ENCODE measurements at regions not wholly inside any gene's neighbourhood (a gene's known extent, or its start where the extent isn't known, plus 50 kb on each side); places are given as distances from the start of the nearest gene placed in this dataset.

GRCh38 chr1:58881471-58881994 lies 97.7 kb upstream of the JUN start:
- peak; percentile 74 for TF ChIP-seq POLR2AphosphoS5 (IDR thresholded peaks at IDR 0.05)
- TF ChIP-seq, protein P1, sequence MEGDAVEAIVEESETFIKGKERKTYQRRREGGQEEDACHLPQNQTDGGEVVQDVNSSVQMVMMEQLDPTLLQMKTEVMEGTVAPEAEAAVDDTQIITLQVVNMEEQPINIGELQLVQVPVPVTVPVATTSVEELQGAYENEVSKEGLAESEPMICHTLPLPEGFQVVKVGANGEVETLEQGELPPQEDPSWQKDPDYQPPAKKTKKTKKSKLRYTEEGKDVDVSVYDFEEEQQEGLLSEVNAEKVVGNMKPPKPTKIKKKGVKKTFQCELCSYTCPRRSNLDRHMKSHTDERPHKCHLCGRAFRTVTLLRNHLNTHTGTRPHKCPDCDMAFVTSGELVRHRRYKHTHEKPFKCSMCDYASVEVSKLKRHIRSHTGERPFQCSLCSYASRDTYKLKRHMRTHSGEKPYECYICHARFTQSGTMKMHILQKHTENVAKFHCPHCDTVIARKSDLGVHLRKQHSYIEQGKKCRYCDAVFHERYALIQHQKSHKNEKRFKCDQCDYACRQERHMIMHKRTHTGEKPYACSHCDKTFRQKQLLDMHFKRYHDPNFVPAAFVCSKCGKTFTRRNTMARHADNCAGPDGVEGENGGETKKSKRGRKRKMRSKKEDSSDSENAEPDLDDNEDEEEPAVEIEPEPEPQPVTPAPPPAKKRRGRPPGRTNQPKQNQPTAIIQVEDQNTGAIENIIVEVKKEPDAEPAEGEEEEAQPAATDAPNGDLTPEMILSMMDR (IDR thresholded peaks at IDR 0.05), result no peak
- no peak for TF ChIP-seq EP300 (IDR thresholded peaks at IDR 0.05)
- TF ChIP-seq POLR2A (IDR thresholded peaks at IDR 0.05), result no peak
- Histone ChIP-seq H3K27me3 (no peaks in the 10 kb centered on the region), H3K9me3 (no peaks in the 10 kb centered on the region), H3K4me1 (peaks cover 0 to 41% (median 7%) of the 10 kb centered on the region in 3 donors), H3K36me3 (no peaks in the 10 kb centered on the region), H3K27ac (no peak overlapping the region), H3K4me3 (no peak overlapping the region)
- 29 to 58% methylated on average over 2 to 3 of the region's 3 CpGs for WGBS, 2 donors (ENCODE audit: low coverage in 1 of 2)
- peak; percentile 76 for ATAC-seq

DNA sequence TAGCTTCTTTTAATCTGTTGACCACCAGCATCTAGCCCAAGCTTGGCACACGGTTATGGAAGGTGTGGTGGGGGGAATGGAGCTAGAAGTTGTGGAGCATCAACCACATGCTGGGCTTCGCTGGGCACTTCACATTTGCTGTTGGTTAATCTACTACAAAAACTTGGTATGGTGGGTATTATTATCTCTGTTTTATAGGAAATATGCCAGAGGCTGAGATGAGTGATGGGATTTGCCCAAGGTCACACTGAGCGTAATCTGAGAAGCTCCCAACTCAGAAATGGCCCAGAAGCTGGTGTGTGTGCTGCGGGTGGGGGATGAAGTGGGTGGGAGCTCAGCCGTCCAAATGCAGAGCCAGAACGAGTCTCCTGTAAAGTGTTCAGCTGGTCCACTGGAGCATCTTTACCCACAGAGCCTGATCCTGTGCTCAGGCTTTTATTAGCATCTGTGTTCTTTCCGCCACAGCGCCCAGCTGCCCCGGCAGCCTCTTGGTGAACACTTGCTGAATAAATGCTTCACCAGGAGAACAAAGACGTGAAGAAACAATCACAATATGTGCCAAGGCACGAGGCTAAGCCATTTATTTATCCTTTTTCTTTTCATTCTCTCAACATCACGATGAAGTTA lies 98.6 kb upstream of the JUN start:
- Histone ChIP-seq H3K9me3 (no peaks in the 10 kb centered on the region), H3K27me3 (no peaks in the 10 kb centered on the region), H3K4me1 (peaks cover 0 to 48% (median 7%) of the 10 kb centered on the region in 3 donors), H3K27ac (peak overlapping the region in 3 of 4 donors; percentile 30 to 65 (median 57)), H3K36me3 (no peaks in the 10 kb centered on the region), H3K4me3 (no peak overlapping the region)
- WGBS, 2 donors (ENCODE audit: low coverage in 1 of 2), result 80 to 87% methylated on average over 7 to 9 of the region's 12 CpGs
- TF ChIP-seq POLR2A (IDR thresholded peaks at IDR 0.05), result no peak
- no peak for TF ChIP-seq EP300 (IDR thresholded peaks at IDR 0.05)
- TF ChIP-seq, protein P1 (IDR thresholded peaks at IDR 0.05), result no peak
- TF ChIP-seq POLR2AphosphoS5 (IDR thresholded peaks at IDR 0.05), result no peak
- ATAC-seq, result no peak

DNA sequence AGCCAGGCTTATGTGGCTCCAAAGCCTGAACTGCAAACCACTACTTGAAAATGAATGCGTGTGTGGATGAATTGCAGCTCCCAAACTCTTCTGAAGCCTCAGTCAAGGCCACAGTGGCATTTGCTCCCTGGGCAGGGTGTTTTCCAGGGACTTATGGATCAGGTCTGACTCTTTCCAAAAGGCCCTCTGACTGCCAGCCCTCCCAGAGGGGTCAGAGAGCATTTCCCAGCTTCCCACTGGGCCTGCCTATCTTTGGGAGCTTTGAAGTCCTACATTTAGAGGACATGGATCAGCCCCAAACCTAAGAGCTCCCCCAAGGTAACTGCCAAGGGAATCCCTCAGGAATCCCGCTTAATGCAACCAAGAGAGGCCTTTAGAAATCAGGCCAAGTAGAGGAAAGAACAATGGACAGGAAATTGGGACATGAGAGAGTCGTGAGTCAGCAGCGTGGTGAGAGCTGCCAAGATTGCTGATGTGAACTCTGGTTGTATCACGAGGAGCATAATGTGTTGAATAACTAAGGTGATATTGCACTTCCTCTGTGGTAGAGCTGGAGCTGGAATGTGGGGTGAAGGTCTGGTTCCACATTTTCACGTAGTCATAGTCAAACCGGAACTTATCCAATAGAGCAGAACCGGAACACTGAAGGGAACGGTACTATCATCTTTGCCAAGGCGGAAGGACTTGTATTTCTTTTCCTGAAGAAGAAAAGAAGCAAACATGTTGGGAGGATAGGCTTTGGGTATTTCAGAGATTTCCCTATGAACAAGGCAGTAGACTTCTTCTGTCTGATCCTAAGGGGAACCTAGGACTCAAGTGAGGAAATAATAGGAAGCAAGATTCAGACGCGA lies 99.4 kb upstream of the JUN start:
- H3K4me3 ChIP-seq, result no peak overlapping the region
- no peak for TF ChIP-seq POLR2A (IDR thresholded peaks at IDR 0.05)
- no peak for TF ChIP-seq EP300 (IDR thresholded peaks at IDR 0.05)
- TF ChIP-seq POLR2AphosphoS5 (IDR thresholded peaks at IDR 0.05), result peak; percentile 69
- TF ChIP-seq, protein P1 (IDR thresholded peaks at IDR 0.05), result no peak
- H3K27ac ChIP-seq, result peak overlapping the region in 3 of 4 donors; percentile 30 to 65 (median 57)
- H3K36me3 ChIP-seq, result no peaks in the 10 kb centered on the region
- 52 to 72% methylated on average over 10 to 12 of the region's 12 CpGs for WGBS, 2 donors (ENCODE audit: low coverage in 1 of 2)
- no peaks in the 10 kb centered on the region for H3K9me3 ChIP-seq
- ATAC-seq, result peak; percentile 64
- no peaks in the 10 kb centered on the region for H3K27me3 ChIP-seq
- peaks cover 0 to 55% (median 7%) of the 10 kb centered on the region in 3 donors for H3K4me1 ChIP-seq

- WGBS, 2 donors (ENCODE audit: low coverage in 1 of 2), result 55 to 74% methylated on average over 4 of the region's 4 CpGs
- peaks cover 0 to 55% (median 7%) of the 10 kb centered on the region in 3 donors for H3K4me1 ChIP-seq
- no peak for ATAC-seq
- H3K9me3 ChIP-seq, result no peaks in the 10 kb centered on the region
- H3K27ac ChIP-seq, result peak overlapping the region in 3 of 4 donors; percentile 30 to 65 (median 57)
- TF ChIP-seq, protein P1 (IDR thresholded peaks at IDR 0.05), result no peak
- TF ChIP-seq POLR2AphosphoS5 (IDR thresholded peaks at IDR 0.05) (no peak), POLR2A (IDR thresholded peaks at IDR 0.05) (no peak), EP300 (IDR thresholded peaks at IDR 0.05) (no peak)
- no peaks in the 10 kb centered on the region for H3K36me3 ChIP-seq
- no peaks in the 10 kb centered on the region for H3K27me3 ChIP-seq
- no peak overlapping the region for H3K4me3 ChIP-seq
Observed at GRCh38 chr1:58883888-58884482, 100.1 kb upstream of the JUN start.
